Stimulated activated CD4-positive, alpha-beta T cell treated with anti-CD3 and anti-CD28 coated beads, Interleukin-15, amount 100 ng/mL, for 24 hours (primary cell): ENCODE measurements at regions not wholly inside any gene's neighbourhood (a gene's known extent, or its start where the extent isn't known, plus 50 kb on each side); places are given as distances from the start of the nearest gene placed in this dataset.

ENCODE experiments used
- DNase-seq: peaks from one replicate; pipeline ENCODE4 v3.0.0-alpha.2; 2020

DNA sequence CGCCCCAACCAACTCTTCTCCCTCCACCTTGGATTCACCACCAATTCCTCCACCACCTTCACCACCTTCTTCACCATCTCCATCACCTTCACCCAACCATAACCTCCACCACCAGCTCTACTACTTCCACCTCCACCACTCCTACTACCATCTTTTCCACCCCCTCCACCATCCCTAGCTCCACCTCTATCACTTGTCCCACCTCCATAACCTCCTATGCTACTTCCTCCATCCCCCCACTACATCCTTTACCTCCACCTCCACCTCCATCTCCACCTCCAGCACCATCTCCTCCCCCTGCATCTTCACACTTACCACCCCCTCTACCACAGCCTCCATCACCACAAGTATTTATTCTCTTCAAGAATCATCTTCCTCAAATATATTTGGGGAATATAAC is 254.9 kb upstream of the EGLN3 start:
- no peak for DNase-seq

DNA sequence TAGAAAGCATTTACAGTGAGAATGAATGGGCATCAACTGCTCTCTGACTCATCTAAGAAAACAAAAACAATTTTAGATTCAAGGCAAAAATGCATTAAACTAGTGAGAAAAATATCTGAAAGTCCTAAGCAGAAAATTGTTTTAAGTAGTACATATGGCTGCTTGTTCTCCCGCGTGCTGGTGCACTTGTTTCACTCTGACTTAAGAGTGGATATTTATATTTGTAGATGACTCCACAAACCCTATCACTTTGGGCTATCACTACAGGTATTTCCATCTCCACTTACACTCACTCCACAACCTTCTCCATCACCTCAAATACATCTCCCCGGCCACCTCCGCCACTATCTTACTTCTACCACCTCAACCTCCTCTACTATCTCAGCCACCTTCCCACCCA is 253.9 kb upstream of the EGLN3 start:
- DNase-seq, result no peak

DNA sequence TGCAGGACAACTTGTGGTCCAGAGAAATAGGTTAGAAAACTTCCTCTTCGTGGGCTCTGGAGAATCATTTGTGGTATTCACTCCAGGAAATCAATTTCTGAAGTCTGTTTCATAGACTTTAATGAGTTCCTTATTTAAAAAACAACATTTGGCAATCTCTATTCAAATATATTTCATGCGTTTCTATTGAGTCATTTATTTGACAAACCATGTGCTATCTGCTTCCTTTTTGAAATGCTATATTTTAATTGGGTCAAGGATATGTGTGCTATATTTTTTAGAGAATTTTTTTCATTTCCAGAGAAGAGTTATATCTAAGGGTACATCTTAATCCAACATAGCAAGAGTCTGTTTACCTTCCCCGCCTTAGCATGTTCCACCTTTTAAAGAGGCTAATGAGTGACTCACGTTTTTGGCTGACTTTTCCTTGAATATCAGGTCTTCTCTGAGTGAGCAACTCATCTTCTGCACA is 252.4 kb upstream of the EGLN3 start:
- DNase-seq, result no peak

GRCh38 chr14:34201909-34202637 is 251.2 kb upstream of the EGLN3 start:
- no peak for DNase-seq

GRCh38 chr14:34199585-34199984 is 248.7 kb upstream of the EGLN3 start:
- DNase-seq, result peak; percentile 50

- DNase-seq, result no peak
Measured at GRCh38 chr14:34198096-34198495, 247.2 kb upstream of the EGLN3 start.

DNA sequence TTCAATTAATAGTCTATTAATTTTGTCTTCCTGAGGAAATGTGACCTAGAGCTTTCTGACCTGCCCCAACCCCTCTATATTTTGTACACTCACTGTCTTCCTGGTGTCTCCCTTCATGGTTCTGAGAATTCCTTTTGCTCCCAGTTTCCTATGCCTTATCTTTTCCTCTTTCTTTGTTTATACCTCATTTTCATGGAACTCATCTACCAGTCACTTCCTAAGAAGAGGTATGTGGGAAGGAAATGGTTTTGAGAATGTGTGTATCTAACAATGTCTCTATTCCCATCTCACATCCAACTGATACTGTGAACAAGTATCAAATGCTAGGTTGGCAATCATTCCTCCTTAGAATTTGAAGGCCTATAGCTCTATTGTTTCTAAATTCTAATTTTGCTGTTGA is 245.1 kb upstream of the EGLN3 start:
- DNase-seq, result no peak

GRCh38 chr14:34190717-34191116 is 239.8 kb upstream of the EGLN3 start:
- no peak for DNase-seq

DNA sequence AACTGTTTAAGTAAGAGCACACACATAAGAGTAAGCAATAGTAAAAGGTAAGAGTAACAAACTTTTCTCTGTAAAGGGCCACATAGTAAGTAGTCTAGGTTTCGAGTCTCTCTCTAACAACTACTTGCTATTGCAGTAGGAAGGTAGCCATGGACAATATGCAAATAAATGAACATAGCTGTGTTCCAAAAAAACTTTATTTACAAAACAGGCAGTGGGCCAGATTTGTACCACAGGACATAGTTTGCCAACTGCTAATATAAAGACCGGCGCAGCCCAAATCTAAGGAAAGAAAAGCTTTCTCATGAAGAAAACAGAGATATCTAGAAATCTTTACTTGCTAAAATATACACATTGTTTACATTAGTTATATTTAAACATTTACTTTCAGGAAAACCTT is 239.0 kb upstream of the EGLN3 start:
- DNase-seq, result no peak

DNA sequence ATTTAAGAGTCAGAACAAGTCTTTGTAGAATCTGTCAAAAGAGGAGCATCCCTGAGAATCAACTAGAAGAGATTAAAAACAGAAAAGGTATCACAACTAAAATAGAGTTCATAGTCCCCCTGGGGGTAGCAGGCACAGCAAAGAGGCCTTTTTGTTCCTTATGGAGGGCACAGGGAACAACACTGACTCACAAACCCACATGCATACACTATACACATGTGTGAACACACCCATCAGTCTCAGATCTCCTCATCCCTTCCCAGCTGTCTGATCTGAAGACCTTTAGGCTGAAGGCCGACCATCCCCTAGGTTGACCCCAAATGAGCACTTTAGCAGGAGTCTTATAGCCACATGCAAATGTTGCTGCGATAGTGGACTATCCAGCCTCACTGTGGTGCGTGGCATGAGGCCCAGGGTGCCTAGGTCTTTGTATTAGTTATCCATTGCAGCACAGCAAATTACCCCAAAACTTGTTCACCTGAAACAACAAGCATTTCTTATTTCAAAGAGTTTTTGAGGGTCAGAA is 236.7 kb upstream of the EGLN3 start:
- no peak for DNase-seq

GRCh38 chr14:34187061-34187460 is 236.2 kb upstream of the EGLN3 start:
- DNase-seq, result no peak

GRCh38 chr14:34184126-34184525 is 233.3 kb upstream of the EGLN3 start:
- no peak for DNase-seq

DNA sequence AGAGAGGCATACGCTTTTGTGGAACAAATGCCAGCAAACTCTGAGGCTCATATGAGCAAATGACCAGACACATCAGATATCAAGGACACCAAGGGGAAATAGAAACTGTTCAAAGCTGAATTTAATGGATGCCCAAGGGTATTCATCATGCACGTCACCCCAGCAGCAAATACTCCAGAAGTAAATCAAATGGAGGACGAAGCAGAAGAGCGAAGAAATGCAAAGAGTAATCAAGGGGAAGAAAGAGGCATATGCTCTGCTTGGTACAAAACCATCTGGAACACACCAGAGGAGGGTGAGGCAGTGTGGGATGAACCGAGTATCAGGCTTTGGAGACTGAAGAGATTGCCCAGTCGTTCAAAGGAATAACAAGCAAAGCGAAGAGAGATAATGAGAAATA is 232.6 kb upstream of the EGLN3 start:
- DNase-seq, result no peak

- no peak for DNase-seq
Measured at GRCh38 chr14:34181338-34181737, 230.5 kb upstream of the EGLN3 start.

GRCh38 chr14:34180869-34181268 is 230.0 kb upstream of the EGLN3 start:
- DNase-seq, result no peak

GRCh38 chr14:34180434-34180833 is 229.6 kb upstream of the EGLN3 start:
- no peak for DNase-seq

DNA sequence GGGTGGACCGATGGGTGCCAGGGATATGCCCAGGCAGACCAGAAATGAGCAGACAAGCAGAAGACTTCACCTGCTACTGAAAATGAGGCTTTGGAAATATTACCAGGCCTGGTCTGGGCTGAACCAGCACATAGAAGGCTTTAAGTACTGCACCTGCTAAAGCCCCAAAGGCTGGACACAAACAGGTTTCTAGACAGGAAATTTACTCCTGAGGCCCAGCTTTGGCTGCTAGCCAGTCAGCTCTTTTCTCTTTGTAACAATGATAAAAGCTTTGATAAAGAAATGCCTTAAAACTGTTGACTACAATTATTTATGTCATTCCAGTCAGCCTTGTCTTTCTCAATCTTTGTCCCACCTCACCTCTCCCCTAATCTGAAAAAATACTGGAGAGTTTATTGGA is 228.9 kb upstream of the EGLN3 start:
- DNase-seq, result no peak

DNA sequence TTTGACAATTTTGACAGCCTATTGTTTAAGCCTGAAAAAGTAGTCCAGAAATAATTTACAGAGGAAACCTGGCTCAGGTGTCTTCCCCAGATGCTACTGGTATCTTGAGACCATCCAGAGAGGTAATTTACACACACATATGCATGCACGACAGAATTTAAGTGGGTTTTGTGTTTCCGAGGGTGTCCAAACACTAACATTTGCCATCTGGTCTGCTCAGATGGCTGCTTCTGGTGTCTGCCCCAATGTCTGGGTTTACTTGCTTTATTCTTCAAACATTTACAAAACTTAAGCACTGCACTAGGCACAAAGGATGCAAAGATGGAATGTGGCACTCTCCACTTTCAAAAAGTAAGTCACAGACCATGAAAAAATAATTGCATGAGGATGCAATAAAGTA is 226.6 kb upstream of the EGLN3 start:
- no peak for DNase-seq

DNA sequence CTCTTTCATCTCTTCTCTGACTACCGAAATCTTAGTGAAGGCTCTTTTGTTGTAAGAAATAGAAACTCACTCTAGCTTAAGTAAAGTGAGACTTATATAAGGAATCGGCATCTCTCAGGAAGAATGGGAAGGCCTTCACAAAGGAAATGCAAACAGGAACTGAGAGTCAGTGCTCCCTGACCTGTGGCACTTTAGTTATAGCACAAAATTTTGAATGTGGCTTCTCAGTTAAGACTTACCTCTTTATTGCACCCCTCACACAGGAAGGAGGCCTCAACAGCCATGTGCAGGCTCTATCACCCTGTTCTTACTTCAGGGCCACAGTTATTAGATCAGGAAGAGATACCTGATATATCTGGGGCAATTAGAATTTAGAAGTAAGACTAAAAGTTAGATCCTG is 224.7 kb upstream of the EGLN3 start:
- no peak for DNase-seq

GRCh38 chr14:34174973-34175372 is 224.1 kb upstream of the EGLN3 start:
- DNase-seq, result no peak

DNA sequence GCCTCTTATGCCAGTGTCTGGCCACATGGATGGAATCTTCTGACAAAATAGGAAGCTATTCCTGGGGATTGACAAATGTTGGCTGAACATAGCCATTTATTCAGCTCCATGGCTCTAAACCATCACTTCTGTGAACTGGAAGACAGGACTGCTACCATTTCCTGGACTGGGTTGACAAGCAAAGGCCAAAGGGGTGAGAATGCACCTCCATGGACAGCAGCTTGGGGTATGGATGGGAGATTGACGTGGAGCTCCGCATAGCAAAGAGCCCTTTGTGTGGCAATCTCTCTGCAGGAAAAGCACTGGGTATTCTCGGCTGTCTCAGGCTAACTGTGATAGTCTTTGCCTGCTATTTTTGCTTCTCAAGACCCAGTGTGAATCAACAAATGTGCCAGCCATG is 223.0 kb upstream of the EGLN3 start:
- no peak for DNase-seq

GRCh38 chr14:34172550-34173368 is 221.9 kb upstream of the EGLN3 start:
- no peak for DNase-seq

GRCh38 chr14:34172173-34172451 is 221.2 kb upstream of the EGLN3 start:
- no peak for DNase-seq

DNA sequence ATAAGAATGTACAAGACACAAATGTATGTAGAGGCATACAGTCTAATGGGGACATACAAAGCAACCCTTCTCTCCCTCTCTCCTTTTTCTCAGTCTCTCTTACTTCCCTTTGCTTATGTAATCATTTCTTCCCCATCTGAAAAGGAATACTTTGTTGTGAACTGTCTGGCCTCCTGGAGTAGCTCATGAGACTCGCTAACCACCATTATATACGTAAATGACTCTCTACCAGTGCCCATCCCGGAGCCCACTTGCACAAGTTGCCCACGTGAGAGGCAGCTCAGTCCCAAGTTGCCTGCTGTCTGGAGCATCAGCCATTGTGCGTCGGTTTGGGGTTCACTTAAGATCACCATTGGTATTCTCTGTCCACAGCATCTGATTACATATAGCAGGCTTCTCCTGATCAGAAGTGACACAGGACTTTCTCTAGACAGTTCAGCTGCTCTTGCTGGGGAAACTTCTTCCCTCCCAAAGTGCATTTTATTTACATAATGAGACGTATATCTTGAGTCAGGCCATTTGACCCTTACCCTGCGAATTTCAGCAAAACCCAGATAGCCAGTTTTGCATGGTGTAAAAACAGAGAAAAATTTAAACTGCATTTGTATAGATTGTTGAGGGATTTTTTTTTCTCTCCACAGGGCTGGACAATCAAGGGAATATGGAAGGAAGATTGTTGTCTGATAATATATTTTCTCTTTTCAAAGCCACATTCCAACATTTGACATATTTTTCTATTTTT is 220.7 kb upstream of the EGLN3 start:
- no peak for DNase-seq
